Cardiac septum (tissue), 1 donor: ENCODE measurements at regions not wholly inside any gene's neighbourhood (a gene's known extent, or its start where the extent isn't known, plus 50 kb on each side); places are given as distances from the start of the nearest gene placed in this dataset.

ENCODE experiments used
- DNase-seq: peaks from one replicate; pipeline ENCODE4 v3.0.0-alpha.2; 2020; ENCODE audit warnings: low spot score
- intact Hi-C: fragments of 100-400 bp; cut with DNase I; formaldehyde crosslinking; loops from one replicate; pipeline ENCODE4 v1.14.0; 2022
- donor health status: DM: no; HTN: no; CAD: no.

DNA sequence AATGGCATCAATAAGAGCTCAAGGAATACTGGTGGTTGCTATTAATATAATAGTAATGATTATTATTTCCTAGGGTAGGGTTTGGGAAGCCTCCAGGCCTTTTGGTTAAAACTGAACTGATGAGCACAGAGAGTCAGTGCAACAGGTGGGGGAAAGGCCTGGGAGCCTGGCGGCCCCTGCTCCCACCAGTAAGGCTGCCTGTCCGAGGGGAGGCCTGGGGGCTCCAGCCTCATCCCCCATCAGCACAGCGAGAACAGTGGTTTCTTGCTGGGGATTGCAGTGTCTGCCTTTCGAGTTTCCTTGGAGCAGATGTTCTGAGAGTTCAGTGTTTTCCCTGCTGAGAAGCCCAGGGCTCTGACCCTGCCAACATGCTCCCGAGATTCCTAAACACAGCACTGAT is 340.4 kb downstream of the CDH26 start:
- peak; percentile 70 for DNase-seq
- intact Hi-C loops, result no loop called here

DNA sequence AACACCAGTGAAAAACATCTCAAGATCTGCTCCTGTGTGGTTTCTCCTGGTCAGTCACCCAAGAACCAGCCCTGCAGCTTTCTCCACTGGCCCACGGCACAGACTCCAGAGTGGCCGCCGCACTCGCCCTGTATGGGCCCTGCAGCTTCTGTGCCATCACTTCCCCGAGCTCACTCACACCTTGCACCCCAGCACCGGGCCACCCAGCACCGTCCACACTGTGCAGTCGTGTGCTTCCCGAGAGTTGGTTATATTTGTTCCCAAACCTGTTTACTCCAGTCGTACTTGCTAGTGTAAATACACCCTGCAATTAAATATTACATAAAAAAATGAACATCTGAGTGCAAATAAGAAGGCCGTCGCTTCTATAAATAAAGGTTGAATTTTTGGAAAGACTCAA is 341.7 kb downstream of the CDH26 start:
- intact Hi-C loops, result no loop called here
- no peak for DNase-seq

DNA sequence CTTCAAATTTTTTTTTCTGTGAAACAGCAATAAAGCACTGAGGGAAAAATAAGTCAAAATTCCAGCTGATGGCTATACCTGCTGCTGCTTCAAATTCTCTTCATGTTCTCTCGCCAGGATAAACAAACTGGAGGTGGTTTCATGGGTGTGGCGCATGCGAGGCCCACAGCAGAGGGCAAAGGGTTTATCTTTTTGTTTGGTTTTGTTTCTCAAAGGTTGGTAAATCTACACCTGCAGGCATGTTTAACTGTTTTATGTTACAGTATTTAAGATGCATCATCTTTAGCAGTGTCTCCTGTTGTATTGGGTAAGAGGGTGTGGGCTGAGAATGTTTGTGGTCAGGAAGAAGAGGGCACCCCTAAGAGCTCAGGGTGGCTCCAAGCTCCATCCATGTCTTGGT is 342.2 kb downstream of the CDH26 start:
- peak; percentile 6 for DNase-seq
- intact Hi-C loops, result no loop called here

DNA sequence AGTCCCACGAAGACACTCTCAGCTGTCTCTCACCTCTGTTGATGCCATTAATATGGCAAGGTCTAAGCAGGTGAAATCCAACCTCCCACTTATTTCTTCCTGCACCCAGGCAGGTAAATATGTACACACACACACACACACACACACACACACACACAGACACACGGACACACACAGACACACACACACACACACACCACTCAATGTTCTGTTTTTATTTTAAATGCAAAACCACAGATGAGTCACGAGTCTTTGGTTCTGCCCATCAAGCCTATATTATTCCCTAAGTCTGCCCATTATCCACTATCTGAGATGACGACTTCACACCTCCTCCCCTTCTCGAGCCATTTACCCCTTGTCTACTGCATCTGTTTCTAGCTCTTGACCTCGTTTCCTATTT is 344.7 kb downstream of the CDH26 start:
- DNase-seq, result no peak
- intact Hi-C loops, result no loop called here

DNA sequence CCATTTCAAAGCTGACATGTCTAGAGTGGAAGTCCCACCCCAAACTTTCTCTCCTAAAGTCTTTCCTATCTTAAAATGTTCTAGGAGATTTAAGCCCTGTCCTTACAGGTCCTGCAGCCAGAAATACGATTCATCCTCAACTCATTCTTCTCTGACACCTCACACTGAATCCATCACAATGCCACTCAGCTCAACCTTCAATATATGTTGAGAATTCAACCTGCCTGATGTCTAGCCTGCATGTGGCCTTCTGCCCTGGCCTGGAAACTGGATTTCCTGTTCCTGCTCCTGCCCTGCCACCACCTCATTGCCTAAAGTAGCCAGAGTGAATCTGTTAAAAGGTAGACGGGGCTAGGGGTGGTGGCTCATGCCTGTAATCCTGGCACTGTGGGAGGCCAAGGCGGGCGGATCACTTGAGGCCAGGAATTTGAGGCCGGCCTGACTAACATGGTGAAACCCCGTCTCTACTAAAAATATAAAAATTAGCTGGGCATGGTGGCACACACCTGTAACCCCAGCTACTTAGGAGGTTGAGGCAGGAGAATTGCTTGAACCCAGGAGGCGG is 345.9 kb downstream of the CDH26 start:
- intact Hi-C loops, result no loop called here
- no peak for DNase-seq

DNA sequence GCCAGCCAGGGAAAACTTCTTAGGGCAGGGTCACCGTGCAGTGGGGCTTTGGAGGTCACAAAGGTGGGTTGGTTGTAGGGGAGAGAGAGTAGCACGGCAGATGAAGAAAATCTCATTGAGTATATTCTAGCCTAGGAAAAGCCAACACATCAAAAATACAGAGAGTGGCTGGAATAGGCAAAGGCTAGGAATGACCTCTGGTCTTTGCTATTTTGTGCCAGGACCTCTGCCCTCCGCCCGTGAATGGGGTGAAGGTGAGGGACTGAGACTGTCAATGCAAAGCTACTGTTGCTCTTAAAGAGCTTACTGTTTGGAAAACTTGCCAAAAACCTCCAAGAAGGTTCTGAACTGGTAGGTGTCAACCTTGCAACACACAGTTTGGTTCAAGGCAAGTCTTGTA is 346.7 kb downstream of the CDH26 start:
- intact Hi-C loops, result no loop called here
- peak; percentile 10 for DNase-seq

DNA sequence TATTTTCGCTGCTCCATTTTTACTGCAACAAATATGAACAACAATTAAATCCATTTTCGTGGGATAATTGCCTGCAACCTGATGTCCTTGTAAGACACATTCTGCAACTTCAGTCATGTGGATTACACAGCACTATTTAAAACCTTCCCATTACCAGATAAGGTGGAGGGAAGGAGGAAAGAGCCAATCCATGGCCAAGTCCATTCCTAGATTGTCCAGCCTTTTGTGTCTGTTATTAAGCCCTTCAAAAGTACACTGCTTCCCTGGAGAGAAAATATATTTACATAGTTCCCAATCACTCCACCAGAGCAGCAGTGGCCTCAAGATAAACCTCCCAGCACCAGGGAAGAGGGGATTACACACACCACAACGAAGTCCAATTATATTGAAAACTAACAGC is 347.9 kb downstream of the CDH26 start:
- DNase-seq, result peak; percentile 7
- intact Hi-C loops, result no loop called here

DNA sequence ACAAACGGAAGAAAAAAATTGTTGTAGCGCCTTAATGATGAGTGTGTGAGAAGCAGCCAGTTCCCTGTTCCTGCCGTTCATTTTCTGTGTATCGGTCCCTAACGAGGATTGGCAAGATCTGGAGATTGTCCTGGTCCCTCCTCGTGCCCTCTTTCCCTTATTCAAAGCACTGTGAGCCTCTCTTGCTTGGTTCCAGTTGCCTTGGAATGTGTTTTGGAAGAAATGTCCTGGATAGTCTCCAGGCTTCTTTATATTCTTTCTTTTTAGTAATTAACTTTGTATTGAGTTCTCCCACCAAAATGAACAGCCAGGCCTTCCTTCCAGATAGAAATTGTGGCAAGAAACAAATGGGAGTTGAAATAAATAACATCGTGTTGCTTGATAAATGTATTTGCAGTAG is 348.3 kb downstream of the CDH26 start:
- no peak for DNase-seq
- intact Hi-C loops, result no loop called here

DNA sequence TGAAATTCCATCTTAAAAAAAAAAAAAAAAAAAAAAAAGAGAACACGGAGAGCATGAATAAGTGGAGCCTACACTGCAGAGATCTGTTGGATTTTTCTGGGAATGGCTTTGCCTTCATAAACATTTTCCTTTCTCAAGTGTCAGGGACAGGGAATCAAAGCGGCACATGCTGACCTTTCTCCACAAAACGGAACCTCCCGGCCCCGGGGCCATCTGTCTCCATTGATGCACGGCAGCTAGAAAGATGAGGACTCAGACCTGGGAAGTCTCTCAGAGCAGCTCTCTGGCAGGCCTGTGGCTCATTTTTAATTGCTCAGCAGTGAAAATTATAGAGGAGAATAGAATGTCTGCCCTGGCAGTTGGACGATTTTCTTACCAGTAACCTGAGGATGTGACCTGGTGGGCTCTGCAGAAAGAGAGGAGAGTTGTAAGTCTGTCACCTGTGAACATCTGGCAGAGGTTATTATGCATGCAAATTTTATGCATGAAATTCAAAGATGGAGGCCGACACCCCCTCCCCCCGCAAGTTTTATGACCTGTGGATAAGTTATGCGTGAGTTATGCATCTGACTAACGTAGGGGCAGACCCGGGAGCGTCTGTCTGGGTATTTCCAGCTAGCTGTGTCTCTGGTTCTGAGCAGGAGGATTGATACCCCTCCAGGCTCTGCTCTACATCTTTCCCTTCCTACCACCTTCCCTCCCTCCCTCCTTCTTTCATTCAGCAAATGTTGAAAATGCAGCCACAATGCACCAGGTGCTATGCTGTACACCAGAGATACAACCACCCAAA is 352.5 kb downstream of the CDH26 start:
- intact Hi-C loops, result no loop called here
- no peak for DNase-seq

DNA sequence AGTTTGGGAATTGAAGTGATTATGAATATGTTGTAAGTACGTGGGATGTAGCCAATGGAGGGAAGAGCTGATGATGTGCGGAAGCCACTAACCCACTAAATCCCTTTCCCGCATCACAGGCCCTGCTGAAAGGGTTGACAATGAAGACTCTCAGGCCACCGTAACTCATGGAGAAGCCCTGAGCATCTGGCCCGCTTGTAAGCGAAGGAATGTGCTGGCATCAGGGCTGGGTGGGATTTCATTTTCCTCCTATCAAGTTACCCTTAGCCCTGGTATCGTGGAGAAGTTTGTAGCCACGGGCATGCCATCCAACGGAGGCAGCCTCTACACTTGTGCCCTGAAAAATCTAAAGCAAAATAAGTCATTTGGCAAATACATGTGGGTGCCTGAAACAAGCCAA is 355.0 kb downstream of the CDH26 start:
- intact Hi-C loops, result no loop called here
- no peak for DNase-seq

DNA sequence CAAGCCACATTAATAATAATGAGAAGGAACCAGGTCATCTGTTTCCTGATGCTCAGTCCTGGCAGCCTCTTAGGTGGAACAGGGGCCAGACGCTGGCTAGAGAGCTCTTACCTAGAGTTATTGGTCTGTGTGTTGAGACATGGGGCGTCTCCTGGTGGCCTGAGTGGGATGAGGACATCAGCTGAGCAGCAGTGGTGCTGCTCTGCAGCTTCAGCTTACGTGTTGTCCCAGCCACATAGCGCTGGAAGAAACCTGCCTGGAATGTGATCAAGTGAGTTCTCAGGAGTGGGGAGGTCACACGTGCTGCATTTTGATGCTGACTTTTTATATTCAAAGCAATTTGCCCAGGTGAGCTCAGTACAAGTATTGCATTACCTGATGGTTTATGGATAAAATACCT is 355.4 kb downstream of the CDH26 start:
- intact Hi-C loops, result no loop called here
- DNase-seq, result no peak

DNA sequence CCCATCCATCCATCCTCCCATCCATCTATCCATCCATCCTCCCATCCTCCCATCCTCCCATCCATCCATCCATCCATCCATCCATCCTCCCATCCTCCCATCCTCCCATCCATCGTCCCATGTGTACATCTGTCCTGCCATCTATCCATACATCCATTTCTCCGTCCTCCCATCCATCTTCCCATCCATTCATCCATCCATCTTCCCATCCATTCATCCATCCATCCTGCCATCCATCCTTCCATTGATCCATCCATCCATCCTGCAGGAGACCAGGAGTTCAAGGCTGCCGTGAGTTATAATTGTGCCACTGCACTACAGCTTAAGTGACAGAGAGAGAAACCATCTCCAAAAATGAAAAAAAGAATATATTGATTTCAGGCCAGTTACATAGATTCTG is 356.5 kb downstream of the CDH26 start:
- DNase-seq, result no peak
- intact Hi-C loops, result no loop called here

DNA sequence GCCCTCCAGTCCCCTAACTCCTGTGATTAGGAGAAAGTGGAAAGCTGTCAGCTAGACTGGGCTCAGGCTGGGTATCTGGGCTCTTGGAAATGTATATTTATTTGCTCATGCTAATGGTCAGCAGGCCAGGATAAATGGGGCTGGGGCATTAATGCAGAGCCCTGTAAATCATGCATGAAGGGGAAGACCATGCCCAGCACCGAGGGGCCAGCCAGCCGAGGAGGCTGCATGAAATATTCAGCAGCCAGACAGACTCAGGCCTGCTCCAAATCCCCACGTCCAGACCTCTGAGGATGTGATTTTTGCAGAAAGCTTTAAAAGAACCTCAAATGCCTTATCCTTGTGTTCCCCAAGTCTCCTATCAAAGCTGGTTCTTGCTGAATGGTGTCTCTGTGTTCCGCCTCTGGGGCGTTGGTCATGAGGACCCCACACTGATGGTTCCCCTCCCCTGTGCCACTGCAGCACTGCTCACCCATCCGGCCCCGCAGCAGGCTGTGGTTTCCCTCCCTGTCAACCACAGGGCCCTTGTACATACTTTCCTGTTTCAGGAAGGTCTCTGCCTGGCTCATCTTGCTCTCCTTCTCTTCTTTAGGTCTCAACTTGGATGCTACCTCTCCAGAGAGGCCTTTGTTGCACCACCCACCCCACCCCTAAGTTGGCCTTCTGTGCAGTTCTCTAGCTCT is 358.4 kb downstream of the CDH26 start:
- intact Hi-C loops, result no loop called here
- no peak for DNase-seq

DNA sequence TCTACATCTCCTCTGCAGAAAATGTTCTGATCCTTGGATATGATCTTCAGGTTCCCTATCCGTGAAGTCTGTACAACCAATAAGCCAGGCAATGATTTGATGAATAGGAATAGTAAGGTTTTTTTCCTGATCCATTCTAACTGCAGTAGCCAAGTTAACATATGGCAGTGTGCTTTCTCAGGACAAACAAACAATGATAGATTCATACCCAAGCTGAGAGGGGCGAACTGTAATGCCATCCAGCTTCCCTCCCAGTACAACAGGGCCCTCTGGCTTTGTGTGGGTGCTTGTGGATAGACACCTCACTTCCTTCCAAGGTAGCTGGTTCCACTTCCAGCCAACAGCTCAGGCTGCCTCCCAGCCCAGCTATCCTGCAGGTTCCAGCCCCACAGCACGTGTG is 359.2 kb downstream of the CDH26 start:
- DNase-seq, result no peak
- intact Hi-C loops, result no loop called here

DNA sequence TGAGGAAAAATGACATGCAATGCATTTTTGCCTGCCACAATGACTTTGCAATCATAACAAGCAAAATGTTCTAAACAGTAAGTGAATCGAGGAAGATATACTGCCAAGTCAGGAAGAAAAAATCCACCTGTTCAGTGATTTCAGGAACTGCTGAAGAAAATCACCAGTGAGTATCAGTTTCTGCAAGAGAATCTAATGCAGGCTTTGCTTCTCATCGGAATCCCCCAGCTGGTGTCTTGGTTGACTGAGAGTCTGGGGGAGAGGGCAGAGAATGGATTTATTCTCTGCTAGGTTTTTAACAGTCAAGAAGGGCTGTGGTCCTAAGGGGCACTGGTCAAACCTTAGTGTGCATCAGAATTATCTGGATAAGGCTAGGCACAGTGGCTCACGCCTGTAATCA is 363.4 kb downstream of the CDH26 start:
- no peak for DNase-seq

DNA sequence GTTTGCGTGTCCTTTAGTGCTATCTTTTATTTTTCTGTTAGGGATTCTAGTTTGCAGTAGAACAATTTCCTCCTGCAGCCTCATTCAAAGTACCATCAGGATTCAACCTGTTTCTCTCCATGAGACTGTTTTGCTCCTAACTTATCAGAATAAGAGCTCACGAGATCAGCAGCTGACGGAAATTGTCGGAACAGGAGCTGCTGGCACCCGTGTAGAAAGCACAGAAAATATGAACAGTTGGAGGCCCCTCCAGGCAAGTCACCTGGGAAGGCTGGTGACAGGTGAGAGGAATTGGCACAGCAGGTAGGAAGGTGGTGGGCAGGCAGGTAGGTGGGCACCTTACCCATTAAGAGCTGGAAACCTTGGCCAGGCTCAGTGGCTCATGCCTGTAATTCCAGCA is 368.6 kb downstream of the CDH26 start:
- no peak for DNase-seq
- intact Hi-C loops, result no loop called here

More for the DNA sequence above, 363.4 kb downstream of the CDH26 start:
- intact Hi-C loops, result no loop called here

DNA sequence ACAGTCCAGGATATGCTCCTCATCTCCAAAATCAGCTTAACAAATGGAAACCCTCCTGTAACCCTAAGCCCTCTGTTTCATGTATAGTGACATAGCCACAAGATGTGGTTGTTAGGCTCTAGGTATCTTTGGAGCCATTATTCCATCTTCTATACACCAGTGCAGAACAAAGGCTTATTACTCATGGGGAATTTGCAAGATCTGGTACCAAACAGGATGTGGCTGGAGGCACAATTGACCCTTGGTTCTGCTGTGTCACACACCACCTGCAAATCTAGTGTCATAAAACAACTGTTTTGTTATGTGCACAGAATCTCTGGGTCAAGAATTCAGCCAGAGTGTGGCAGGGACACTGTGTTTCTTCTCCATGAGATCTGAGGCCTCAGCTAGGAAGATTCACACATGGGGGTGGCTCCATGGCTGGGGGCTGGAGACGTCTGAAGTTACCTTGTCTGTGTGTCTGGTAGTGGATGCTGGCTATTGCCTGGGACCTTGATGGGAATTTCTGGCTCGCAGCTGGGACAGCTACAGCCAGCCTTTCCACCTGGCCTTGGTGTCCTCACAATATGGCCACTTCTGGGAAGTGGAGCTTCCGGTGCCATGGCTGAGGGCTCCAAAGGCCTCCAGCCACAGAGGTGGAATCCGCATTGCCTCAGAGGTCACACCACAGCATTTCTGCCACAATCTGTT is 369.9 kb downstream of the CDH26 start:
- intact Hi-C loops, result no loop called here
- DNase-seq, result peak; percentile 56

DNA sequence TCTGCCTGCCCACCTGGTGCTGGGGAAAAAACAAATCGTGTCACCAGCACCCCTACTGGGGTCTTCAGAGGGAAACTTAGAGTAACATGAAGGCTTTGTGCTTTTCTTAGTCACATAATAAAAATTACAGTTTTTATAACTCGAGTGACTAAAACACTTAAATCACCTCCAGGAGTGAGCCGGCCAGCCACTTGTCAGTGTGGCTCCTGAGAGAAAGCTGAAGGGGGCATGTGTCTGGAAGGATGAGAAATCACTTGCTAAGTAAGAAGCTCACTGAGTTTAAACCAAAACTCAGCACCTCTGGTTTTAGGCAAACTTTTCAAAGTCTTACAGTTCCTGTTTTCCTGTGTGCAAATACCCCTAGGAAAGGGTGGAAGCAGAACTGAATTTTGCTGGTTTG is 372.2 kb downstream of the CDH26 start:
- peak; percentile 15 for DNase-seq
- intact Hi-C loops, result no loop called here

DNA sequence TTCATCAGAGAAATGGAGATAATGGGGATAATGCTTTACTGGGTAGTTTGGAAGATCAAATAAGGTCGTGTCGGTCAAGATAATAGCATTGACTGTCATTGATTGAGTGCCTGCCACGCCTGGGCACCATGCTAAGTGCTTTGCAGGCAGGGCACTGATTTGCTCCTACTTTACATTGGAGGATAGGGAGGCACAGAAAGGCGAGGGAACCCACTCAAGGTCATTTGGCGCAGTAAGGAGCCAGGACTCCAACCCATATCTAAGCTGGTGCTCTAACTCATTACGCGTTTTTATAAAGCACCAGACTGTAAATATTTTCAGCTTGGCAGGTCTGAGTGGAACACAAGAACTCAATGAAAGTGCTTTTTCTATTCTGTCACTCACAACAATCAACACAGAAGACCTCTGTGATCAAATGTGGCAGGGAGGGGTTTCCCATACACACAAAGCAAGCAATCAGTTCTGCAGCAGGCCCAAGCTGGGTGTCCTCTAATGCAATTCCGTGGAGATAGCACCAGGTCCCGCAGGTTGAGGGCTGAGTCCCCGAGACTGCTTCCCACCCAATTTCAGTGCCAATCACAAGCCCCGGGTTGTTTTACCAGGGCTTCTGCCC is 373.6 kb downstream of the CDH26 start:
- peak; percentile 22 for DNase-seq
- intact Hi-C loops, result no loop called here

DNA sequence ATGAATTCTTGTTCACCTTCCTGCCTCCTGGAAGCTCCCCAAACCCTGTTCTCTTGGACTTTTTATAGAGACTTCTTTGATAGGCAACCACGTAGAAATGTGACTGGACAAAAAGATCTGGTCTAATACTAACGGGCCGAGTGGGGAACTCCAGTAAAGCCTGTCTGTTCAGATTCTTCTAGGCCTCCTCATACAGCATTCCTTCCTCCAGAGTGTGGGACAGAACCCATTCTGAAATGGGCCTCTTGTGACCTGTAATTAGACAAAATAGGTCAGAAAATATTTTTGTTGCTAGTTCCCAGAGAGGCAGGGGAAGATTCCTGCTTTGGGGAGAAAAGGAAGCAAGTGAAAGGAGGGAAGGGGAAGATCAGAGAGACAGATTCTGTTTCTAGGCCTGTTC is 374.3 kb downstream of the CDH26 start:
- DNase-seq, result no peak
- intact Hi-C loops, result no loop called here
